ENCODE measurements at regions not wholly inside any gene's neighbourhood (a gene's known extent, or its start where the extent isn't known, plus 50 kb on each side); places are given as distances from the start of the nearest gene placed in this dataset.

DNA sequence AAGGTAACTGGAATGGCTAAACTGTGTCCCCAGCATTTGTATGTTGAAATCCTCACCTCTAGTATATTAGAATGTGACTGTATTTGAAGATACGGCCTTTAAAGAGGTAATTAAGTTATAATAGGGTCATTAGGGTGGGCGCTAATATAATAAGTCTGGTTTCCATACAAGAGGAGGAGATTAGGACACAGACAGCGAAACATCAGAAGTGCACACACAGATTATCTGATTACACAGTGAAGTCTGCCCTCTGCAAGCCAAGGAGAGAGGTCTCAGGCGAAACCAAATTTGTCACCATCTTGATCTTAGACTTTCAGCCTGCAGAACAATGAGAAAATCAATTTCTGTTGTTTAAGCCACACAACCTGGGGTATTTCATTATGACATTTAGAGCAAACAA, 2233.1 kb downstream of the MRPL39 start:
- H4K5ac ChIP-seq (ENCODE audit: low read depth, low read length) = no peak overlapping the region

More for the DNA sequence above, 2233.1 kb downstream of the MRPL39 start:
- Histone ChIP-seq H3K27ac (ENCODE audit: insufficient read depth, low read length) (no peak overlapping the region), H3K18ac (ENCODE audit: low read depth, low read length) (no peak overlapping the region), H3K56ac (ENCODE audit: extremely low read depth, insufficient read depth, low read length) (no peak overlapping the region), H2BK20ac (ENCODE audit: low read depth, low read length) (no peak overlapping the region), H3K14ac (replicated peaks; ENCODE audit: low read depth, low read length) (no peak overlapping the region), H2BK120ac (ENCODE audit: low read depth, low read length) (no peak overlapping the region), H2BK5ac (ENCODE audit: low read depth, low read length, poor library complexity, severe bottlenecking) (no peak overlapping the region), H4K8ac (ENCODE audit: low read depth in 2 of 2, low read length in 2 of 2) (no peak overlapping the region), H2BK15ac (ENCODE audit: low read depth, low read length) (no peak overlapping the region), H3K4me1 (ENCODE audit: control insufficient read depth, insufficient read depth, low read length) (no peaks in the 10 kb centered on the region), H4K91ac (ENCODE audit: insufficient read depth, low read depth, low read length) (no peak overlapping the region), H3K4ac (ENCODE audit: low read depth, low read length) (no peak overlapping the region), H3K9me1 (ENCODE audit: insufficient read depth, low read length) (no peaks in the 10 kb centered on the region), H3K9me3 (ENCODE audit: control insufficient read depth, insufficient read depth, low read length) (peaks cover 11% of the 10 kb centered on the region), H3K79me1 (ENCODE audit: low read depth in 1 of 2, low read length in 2 of 2) (no peaks in the 10 kb centered on the region), H3K36me3 (ENCODE audit: control insufficient read depth, insufficient read depth, low read length) (no peaks in the 10 kb centered on the region), H2AFZ (replicated peaks; ENCODE audit: low read length, poor library complexity) (no peak overlapping the region), H3K9ac (ENCODE audit: low read depth, low read length) (no peak overlapping the region), H3K23ac (ENCODE audit: low read depth, low read length) (no peak overlapping the region), H4K20me1 (ENCODE audit: insufficient read depth, low read length) (no peaks in the 10 kb centered on the region), H2AK9ac (replicated peaks; ENCODE audit: low read depth, low read length, poor library complexity) (no peak overlapping the region), H3K4me2 (ENCODE audit: low read depth, low read length) (no peak overlapping the region), H3K4me3 (ENCODE audit: insufficient read depth, low read depth, low read length) (no peak overlapping the region), H3K27me3 (ENCODE audit: control insufficient read depth, insufficient read depth, low read length) (no peaks in the 10 kb centered on the region), H2AK5ac (ENCODE audit: low read depth, low read length) (no peak overlapping the region)
- no peak for ATAC-seq (ENCODE audit: low read depth)
- ChIA-PET POLR2A (ENCODE audit: unreplicated experiment) (no interaction called here), CTCF (no interaction called here)
- WGBS, 2 experiments (ENCODE audit: extremely low coverage in 2 of 2, insufficient read length in 1 of 2) = no CpG with 5 or more reads among the region's 4 CpGs
- dilution Hi-C loops (cut with HindIII; ENCODE audit: low sequenced_read_pairs, unreplicated experiment) (no loop called here), in situ Hi-C loops (cut with MboI; ENCODE audit: low sequenced_read_pairs) (no loop called here), intact Hi-C loops (cut with micrococcal nuclease) (no loop called here)
- no TSS peak for BruUV-seq (replicated peaks)
- no peak for TF ChIP-seq RFX5 (IDR thresholded peaks at IDR 0.05; ENCODE audit: low read depth, low read length)
- TF ChIP-seq, protein P1, sequence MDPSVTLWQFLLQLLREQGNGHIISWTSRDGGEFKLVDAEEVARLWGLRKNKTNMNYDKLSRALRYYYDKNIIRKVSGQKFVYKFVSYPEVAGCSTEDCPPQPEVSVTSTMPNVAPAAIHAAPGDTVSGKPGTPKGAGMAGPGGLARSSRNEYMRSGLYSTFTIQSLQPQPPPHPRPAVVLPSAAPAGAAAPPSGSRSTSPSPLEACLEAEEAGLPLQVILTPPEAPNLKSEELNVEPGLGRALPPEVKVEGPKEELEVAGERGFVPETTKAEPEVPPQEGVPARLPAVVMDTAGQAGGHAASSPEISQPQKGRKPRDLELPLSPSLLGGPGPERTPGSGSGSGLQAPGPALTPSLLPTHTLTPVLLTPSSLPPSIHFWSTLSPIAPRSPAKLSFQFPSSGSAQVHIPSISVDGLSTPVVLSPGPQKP (IDR thresholded peaks at IDR 0.05; ENCODE audit: borderline replicate concordance, low read depth, low read length) = no peak
- no peak for TF ChIP-seq MXI1 (IDR thresholded peaks at IDR 0.05; ENCODE audit: borderline replicate concordance, low read depth, low read length)
- TF ChIP-seq POLR2A (IDR thresholded peaks at IDR 0.05; ENCODE audit: low read depth, low read length) = no peak
- no peak for TF ChIP-seq MAZ (IDR thresholded peaks at IDR 0.05; ENCODE audit: borderline replicate concordance, low read depth, low read length)
- TF ChIP-seq, protein P2, sequence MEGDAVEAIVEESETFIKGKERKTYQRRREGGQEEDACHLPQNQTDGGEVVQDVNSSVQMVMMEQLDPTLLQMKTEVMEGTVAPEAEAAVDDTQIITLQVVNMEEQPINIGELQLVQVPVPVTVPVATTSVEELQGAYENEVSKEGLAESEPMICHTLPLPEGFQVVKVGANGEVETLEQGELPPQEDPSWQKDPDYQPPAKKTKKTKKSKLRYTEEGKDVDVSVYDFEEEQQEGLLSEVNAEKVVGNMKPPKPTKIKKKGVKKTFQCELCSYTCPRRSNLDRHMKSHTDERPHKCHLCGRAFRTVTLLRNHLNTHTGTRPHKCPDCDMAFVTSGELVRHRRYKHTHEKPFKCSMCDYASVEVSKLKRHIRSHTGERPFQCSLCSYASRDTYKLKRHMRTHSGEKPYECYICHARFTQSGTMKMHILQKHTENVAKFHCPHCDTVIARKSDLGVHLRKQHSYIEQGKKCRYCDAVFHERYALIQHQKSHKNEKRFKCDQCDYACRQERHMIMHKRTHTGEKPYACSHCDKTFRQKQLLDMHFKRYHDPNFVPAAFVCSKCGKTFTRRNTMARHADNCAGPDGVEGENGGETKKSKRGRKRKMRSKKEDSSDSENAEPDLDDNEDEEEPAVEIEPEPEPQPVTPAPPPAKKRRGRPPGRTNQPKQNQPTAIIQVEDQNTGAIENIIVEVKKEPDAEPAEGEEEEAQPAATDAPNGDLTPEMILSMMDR (conservative IDR thresholded peaks at IDR 0.05; ENCODE audit: low read depth, low read length) = no peak
- no peak for TF ChIP-seq MAFK (IDR thresholded peaks at IDR 0.05; ENCODE audit: low read depth, low read length)
- TF ChIP-seq, protein P3, sequence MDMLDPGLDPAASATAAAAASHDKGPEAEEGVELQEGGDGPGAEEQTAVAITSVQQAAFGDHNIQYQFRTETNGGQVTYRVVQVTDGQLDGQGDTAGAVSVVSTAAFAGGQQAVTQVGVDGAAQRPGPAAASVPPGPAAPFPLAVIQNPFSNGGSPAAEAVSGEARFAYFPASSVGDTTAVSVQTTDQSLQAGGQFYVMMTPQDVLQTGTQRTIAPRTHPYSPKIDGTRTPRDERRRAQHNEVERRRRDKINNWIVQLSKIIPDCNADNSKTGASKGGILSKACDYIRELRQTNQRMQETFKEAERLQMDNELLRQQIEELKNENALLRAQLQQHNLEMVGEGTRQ (IDR thresholded peaks at IDR 0.05; ENCODE audit: low read depth, low read length) = no peak
- no peak for TF ChIP-seq FOS (IDR thresholded peaks at IDR 0.05; ENCODE audit: low read depth, low read length)
- no peak for TF ChIP-seq SMC3 (IDR thresholded peaks at IDR 0.05; ENCODE audit: low read depth, low read length)
- no peak for TF ChIP-seq CEBPB (IDR thresholded peaks at IDR 0.05; ENCODE audit: low read depth, low read length)
- no peak for TF ChIP-seq CHD1 (IDR thresholded peaks at IDR 0.05; ENCODE audit: low read depth, low read length)
- TF ChIP-seq RCOR1 (IDR thresholded peaks at IDR 0.05; ENCODE audit: insufficient replicate concordance, low read length) = no peak
- no peak for TF ChIP-seq BHLHE40 (IDR thresholded peaks at IDR 0.05; ENCODE audit: low read depth, low read length)
- no peak for TF ChIP-seq RAD21 (IDR thresholded peaks at IDR 0.05; ENCODE audit: low read length)
- no peak for TF ChIP-seq NFE2L2 (IDR thresholded peaks at IDR 0.05; ENCODE audit: low read depth, low read length)
- no peak for DNase-seq

Data from IMR-90 (cell line).